HG02759 (cell line): ENCODE measurements at regions not wholly inside any gene's neighbourhood (a gene's known extent, or its start where the extent isn't known, plus 50 kb on each side); places are given as distances from the start of the nearest gene placed in this dataset.
"Not testable (repeated sequence)": the region's sequence is repeated elsewhere in the genome, so short reads cannot be mapped to it uniquely, and the experiment has no call there.

Experiments used
- ATAC-seq: cut with Tn5 transposase; IDR thresholded peaks from one replicate; pipeline ENCODE4 v1.9.1; 2021; ENCODE audit warnings: mild to moderate bottlenecking, moderate library complexity; ENCODE audit not compliant: unreplicated experiment

GRCh38 chr5:121429761-121430160, 421.9 kb upstream of the FTMT start:
- no peak for ATAC-seq

- ATAC-seq = no peak
Measured at GRCh38 chr5:121430538-121430937, 421.1 kb upstream of the FTMT start.

- no peak for ATAC-seq
Measured at GRCh38 chr5:121445511-121445910, 406.2 kb upstream of the FTMT start.

GRCh38 chr5:121462441-121462840, 389.2 kb upstream of the FTMT start:
- ATAC-seq = no peak

GRCh38 chr5:121471222-121471621, 380.5 kb upstream of the FTMT start:
- ATAC-seq = not testable (repeated sequence)

- no peak for ATAC-seq
Measured at GRCh38 chr5:121478636-121479035, 373.0 kb upstream of the FTMT start.

GRCh38 chr5:121479337-121479736, 372.3 kb upstream of the FTMT start:
- ATAC-seq = no peak

GRCh38 chr5:121485281-121485680, 366.4 kb upstream of the FTMT start:
- no peak for ATAC-seq

GRCh38 chr5:121485999-121486398, 365.7 kb upstream of the FTMT start:
- not testable (repeated sequence) for ATAC-seq

- no peak for ATAC-seq
Measured at GRCh38 chr5:121489972-121490371, 361.7 kb upstream of the FTMT start.

- ATAC-seq = no peak
Measured at GRCh38 chr5:121497176-121497575, 354.5 kb upstream of the FTMT start.

GRCh38 chr5:121500310-121500709, 351.4 kb upstream of the FTMT start:
- no peak for ATAC-seq

- no peak for ATAC-seq
Measured at GRCh38 chr5:121503111-121503840, 348.4 kb upstream of the FTMT start.

GRCh38 chr5:121516997-121517396, 334.7 kb upstream of the FTMT start:
- ATAC-seq = no peak

GRCh38 chr5:121525706-121526105, 326.0 kb upstream of the FTMT start:
- no peak for ATAC-seq

- no peak for ATAC-seq
Measured at GRCh38 chr5:121526908-121527307, 324.8 kb upstream of the FTMT start.

- no peak for ATAC-seq
Measured at GRCh38 chr5:121533814-121534213, 317.9 kb upstream of the FTMT start.

GRCh38 chr5:121550989-121551388, 300.7 kb upstream of the FTMT start:
- ATAC-seq = no peak

GRCh38 chr5:121559832-121560231, 291.9 kb upstream of the FTMT start:
- ATAC-seq = no peak

GRCh38 chr5:121572061-121572460, 279.6 kb upstream of the FTMT start:
- ATAC-seq = no peak

GRCh38 chr5:121573721-121574382, 277.8 kb upstream of the FTMT start:
- no peak for ATAC-seq

- no peak for ATAC-seq
Measured at GRCh38 chr5:121581588-121581987, 270.1 kb upstream of the FTMT start.

- ATAC-seq = no peak
Measured at GRCh38 chr5:121596882-121597281, 254.8 kb upstream of the FTMT start.
